ENCODE measurements at regions not wholly inside any gene's neighbourhood (a gene's known extent, or its start where the extent isn't known, plus 50 kb on each side); places are given as distances from the start of the nearest gene placed in this dataset.

- DNase-seq (ENCODE audit: low spot score): no peak
- no peak for ATAC-seq
- Mint-ChIP-seq H3K27ac (no peak overlapping the region), H3K4me3 (no peak overlapping the region), H3K9me3 (peaks cover 12% of the 10 kb centered on the region), H3K4me1 (peaks cover 9% of the 10 kb centered on the region), H3K27me3 (ENCODE audit: low read depth) (no peaks in the 10 kb centered on the region; the same call in 1 of the 2 replicates), H3K36me3 (0 out of 2 replicates have a peak, but pooled peaks cover 4% of the 10 kb centered on the region)
- TF ChIP-seq FOXP1 (CRISPR knock-in tag; IDR thresholded peaks at IDR 0.05; ENCODE audit: borderline replicate concordance) (no peak), NFE2L1 (CRISPR knock-in tag; IDR thresholded peaks at IDR 0.05) (no peak), ATF3 (CRISPR knock-in tag; conservative IDR thresholded peaks at IDR 0.05) (no peak), ZNF138 (CRISPR knock-in tag; conservative IDR thresholded peaks at IDR 0.05) (no peak), IRF1 (CRISPR knock-in tag; IDR thresholded peaks at IDR 0.05) (no peak), ELF4 (CRISPR knock-in tag; IDR thresholded peaks at IDR 0.05; ENCODE audit: low read depth) (no peak)
- TF ChIP-seq, protein P1, sequence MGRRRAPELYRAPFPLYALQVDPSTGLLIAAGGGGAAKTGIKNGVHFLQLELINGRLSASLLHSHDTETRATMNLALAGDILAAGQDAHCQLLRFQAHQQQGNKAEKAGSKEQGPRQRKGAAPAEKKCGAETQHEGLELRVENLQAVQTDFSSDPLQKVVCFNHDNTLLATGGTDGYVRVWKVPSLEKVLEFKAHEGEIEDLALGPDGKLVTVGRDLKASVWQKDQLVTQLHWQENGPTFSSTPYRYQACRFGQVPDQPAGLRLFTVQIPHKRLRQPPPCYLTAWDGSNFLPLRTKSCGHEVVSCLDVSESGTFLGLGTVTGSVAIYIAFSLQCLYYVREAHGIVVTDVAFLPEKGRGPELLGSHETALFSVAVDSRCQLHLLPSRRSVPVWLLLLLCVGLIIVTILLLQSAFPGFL (CRISPR knock-in tag; IDR thresholded peaks at IDR 0.05; ENCODE audit: borderline replicate concordance): no peak
- TF ChIP-seq, protein P2, sequence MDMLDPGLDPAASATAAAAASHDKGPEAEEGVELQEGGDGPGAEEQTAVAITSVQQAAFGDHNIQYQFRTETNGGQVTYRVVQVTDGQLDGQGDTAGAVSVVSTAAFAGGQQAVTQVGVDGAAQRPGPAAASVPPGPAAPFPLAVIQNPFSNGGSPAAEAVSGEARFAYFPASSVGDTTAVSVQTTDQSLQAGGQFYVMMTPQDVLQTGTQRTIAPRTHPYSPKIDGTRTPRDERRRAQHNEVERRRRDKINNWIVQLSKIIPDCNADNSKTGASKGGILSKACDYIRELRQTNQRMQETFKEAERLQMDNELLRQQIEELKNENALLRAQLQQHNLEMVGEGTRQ (CRISPR knock-in tag; IDR thresholded peaks at IDR 0.05): no peak
- TF ChIP-seq, protein P3, sequence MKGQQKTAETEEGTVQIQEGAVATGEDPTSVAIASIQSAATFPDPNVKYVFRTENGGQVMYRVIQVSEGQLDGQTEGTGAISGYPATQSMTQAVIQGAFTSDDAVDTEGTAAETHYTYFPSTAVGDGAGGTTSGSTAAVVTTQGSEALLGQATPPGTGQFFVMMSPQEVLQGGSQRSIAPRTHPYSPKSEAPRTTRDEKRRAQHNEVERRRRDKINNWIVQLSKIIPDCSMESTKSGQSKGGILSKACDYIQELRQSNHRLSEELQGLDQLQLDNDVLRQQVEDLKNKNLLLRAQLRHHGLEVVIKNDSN (CRISPR knock-in tag; IDR thresholded peaks at IDR 0.05): no peak
- TF ChIP-seq, protein P4, sequence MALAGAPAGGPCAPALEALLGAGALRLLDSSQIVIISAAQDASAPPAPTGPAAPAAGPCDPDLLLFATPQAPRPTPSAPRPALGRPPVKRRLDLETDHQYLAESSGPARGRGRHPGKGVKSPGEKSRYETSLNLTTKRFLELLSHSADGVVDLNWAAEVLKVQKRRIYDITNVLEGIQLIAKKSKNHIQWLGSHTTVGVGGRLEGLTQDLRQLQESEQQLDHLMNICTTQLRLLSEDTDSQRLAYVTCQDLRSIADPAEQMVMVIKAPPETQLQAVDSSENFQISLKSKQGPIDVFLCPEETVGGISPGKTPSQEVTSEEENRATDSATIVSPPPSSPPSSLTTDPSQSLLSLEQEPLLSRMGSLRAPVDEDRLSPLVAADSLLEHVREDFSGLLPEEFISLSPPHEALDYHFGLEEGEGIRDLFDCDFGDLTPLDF (CRISPR knock-in tag; IDR thresholded peaks at IDR 0.05): no peak
- POLR2A ChIA-PET: no interaction called here
- CTCF ChIA-PET: no interaction called here
Observed at GRCh38 chr13:97742084-97742483, 211.4 kb upstream of the IPO5 start.

DNA sequence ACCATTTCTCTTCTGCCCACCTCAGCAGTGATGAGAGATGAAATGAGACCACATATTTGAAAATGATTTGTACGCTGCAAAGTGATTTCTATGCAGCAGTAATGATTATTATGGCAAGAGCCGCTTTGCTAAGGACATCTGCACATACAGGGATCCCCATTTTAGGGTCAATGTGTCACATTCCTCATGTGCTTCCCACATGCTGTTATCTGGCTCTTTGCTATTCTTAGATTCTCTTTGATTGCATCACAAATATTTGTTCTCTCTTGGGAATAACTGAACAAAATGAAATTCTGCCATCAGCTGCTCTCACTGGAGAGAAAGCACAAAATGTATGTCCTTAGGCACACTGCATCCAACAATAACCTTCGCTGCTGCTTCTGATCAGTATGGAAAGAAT is 209.5 kb upstream of the IPO5 start:
- H3K4me3 Mint-ChIP-seq: no peak overlapping the region
- H3K4me1 Mint-ChIP-seq: peaks cover 9% of the 10 kb centered on the region
- ChIA-PET POLR2A (no interaction called here), CTCF (no interaction called here)
- 0 out of 2 replicates have a peak, but pooled peaks cover 4% of the 10 kb centered on the region for H3K36me3 Mint-ChIP-seq
- H3K27ac Mint-ChIP-seq: no peak overlapping the region
- peaks cover 22% of the 10 kb centered on the region for H3K9me3 Mint-ChIP-seq
- DNase-seq (ENCODE audit: low spot score) (no peak), ATAC-seq (no peak)
- no peaks in the 10 kb centered on the region for H3K27me3 Mint-ChIP-seq (ENCODE audit: low read depth)
- no peak for TF ChIP-seq ZNF232 (CRISPR knock-in tag; IDR thresholded peaks at IDR 0.05)
- TF ChIP-seq TEAD1 (CRISPR knock-in tag; IDR thresholded peaks at IDR 0.05): no peak
- TF ChIP-seq, protein P5, sequence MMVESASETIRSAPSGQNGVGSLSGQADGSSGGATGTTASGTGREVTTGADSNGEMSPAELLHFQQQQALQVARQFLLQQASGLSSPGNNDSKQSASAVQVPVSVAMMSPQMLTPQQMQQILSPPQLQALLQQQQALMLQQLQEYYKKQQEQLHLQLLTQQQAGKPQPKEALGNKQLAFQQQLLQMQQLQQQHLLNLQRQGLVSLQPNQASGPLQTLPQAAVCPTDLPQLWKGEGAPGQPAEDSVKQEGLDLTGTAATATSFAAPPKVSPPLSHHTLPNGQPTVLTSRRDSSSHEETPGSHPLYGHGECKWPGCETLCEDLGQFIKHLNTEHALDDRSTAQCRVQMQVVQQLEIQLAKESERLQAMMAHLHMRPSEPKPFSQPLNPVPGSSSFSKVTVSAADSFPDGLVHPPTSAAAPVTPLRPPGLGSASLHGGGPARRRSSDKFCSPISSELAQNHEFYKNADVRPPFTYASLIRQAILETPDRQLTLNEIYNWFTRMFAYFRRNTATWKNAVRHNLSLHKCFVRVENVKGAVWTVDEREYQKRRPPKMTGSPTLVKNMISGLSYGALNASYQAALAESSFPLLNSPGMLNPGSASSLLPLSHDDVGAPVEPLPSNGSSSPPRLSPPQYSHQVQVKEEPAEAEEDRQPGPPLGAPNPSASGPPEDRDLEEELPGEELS (CRISPR knock-in tag; IDR thresholded peaks at IDR 0.05): no peak
- TF ChIP-seq, protein P4 (CRISPR knock-in tag; IDR thresholded peaks at IDR 0.05): no peak
- no peak for TF ChIP-seq CBFB (CRISPR knock-in tag; IDR thresholded peaks at IDR 0.05; ENCODE audit: low read depth)
- no peak for TF ChIP-seq ZNF138 (CRISPR knock-in tag; conservative IDR thresholded peaks at IDR 0.05)
- no peak for TF ChIP-seq ZNF317 (CRISPR knock-in tag; IDR thresholded peaks at IDR 0.05; ENCODE audit: borderline replicate concordance, low read depth)
- no peak for TF ChIP-seq CREB1 (CRISPR knock-in tag; IDR thresholded peaks at IDR 0.05)
- no peak for TF ChIP-seq ZBTB21 (CRISPR knock-in tag; IDR thresholded peaks at IDR 0.05; ENCODE audit: borderline replicate concordance)
- TF ChIP-seq SP1 (CRISPR knock-in tag; conservative IDR thresholded peaks at IDR 0.05): no peak
- no peak for TF ChIP-seq ARID4B (CRISPR knock-in tag; IDR thresholded peaks at IDR 0.05; ENCODE audit: borderline replicate concordance)
- TF ChIP-seq CTCF (IDR thresholded peaks at IDR 0.05): no peak
